GM18505 (cell line): ENCODE measurements at regions not wholly inside any gene's neighbourhood (a gene's known extent, or its start where the extent isn't known, plus 50 kb on each side); places are given as distances from the start of the nearest gene placed in this dataset.

Experiments used
- ATAC-seq: cut with Tn5 transposase; IDR thresholded peaks from one replicate; pipeline ENCODE4 v1.9.1; 2021; ENCODE audit not compliant: unreplicated experiment
- POLR2A ChIP-seq: IDR thresholded peaks from 4 replicates; pipeline ENCODE4 v1.6.1; 2011; ENCODE audit warnings: borderline replicate concordance; ENCODE audit not compliant: insufficient read depth, insufficient read length; ENCODE audit errors: extremely low read depth

DNA sequence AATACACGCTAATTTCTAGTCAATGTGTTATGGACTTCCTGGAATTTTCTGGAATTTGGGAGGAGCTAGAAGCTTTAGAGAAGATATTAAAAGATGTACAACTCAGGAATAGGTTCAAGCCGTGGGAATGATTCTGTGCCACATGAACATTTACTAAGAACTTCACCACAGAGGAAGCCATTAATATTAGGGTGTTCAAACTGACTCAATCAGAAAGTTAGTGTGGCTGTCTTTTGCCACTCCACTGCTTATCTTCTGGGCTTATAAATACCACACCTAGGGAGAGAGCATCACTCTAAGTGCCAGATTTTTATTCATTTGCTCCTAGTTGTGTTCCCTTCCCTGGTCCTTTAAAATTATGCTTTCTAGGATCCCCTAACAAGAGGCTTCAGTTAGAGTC is 409.8 kb downstream of the KCTD8 start:
- no peak for ATAC-seq

DNA sequence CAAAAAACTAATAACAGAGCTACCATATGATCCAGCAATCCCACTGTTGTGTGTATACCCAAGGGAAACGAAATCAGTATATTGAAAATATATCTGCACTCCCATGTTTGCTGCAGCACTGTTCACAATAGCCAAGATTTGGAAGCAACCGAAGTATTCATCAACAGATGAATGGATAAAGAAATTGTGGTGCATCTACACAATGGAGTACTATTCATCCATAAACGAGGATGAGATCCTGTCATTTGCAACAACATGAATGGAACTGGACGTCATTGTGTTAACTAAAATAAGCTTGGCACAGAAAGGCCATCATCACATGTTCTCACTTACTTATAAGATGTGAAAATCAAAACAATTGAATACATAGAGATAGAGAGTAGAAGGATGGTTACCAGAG is 402.1 kb downstream of the KCTD8 start:
- ATAC-seq = no peak
- TF ChIP-seq POLR2A = no peak

More for the DNA sequence above, 409.8 kb downstream of the KCTD8 start:
- TF ChIP-seq POLR2A = no peak

DNA sequence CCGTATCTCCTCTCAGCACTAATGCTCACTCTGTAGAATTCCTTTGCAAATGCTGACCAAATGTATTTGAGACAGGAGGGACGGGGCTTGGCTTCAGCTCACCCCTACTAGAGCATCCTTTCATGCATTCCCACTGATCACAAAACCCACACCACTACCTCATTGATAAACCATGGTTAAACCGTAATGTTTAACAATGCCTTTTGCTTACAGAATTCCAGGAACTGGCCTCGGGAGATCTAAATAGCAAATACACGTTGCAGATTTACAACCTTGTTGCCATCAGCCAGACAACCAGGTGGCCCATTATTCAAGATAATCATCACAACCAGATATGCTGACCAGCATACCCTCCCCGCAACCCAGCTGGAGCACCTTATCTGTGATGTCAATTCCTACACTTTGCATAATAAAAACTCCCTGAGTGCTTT is 391.9 kb downstream of the KCTD8 start:
- no peak for ATAC-seq
- no peak for TF ChIP-seq POLR2A

DNA sequence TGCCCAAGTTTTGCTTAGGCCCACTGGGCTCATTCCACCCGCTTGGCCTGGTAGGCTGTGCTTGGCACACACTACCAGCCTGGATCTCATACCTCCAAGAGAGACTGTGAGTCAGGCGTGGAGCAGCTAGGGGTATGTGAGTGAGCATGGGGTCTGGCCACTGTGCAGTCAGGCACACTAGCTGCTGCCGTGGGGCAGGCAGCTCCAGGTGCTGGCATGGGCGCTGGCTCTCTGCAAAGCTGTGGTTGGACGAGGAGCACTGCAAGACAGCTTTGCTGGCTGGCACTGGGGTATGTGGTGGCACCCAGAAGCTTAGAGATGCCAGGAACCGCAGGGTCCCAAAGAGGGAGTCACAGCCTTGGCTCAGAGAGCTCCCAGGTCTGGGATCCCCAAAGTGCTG is 377.8 kb downstream of the KCTD8 start:
- no peak for ATAC-seq
- no peak for TF ChIP-seq POLR2A

DNA sequence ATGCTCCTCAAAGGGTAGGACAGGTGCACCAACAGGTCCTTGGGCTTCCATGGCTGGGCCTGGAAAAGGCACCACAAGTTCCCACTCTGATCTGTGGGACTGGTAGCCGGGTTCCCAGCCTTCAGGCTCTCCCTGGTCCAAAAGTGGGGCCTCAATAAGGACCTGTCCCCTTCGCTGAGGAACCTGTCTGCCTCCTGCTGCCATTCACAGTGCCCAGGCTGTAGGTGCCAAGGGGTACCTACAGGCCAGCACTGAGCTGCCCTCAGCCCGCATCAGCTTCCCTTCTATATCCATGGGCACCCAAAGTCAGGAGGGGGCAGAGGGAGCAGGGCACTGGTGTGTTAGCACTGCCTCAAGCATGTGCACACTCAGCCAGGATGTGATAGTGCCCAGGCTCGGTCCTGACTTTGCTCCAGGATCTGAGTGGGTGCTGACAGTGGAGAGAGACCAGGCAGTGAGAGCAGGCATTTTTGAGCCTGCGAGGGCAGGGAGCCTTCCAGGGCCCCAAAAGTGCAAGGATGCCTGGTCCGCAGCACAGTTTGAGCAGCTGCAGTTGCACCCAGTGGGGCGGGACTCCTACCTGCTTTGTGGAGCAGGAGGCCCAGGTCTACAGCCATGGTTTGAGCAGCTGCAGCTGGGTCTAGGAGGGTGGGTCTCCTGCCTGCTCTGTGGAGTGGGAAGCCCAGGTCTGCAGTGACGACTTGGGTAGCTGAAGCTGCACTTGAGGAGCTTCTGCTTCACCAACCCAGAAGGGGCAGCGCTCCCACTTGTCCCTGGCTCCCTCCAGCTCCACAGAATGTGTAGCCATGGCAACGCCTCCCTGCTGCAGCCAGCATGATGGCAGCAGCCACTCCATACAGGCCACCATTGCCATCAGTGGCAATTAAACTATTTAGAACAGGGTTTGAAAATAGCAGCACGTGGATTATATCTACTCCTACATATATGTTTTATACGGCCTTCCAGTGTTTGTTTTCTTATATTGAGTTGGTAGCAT is 376.4 kb downstream of the KCTD8 start:
- no peak for ATAC-seq
- no peak for TF ChIP-seq POLR2A

DNA sequence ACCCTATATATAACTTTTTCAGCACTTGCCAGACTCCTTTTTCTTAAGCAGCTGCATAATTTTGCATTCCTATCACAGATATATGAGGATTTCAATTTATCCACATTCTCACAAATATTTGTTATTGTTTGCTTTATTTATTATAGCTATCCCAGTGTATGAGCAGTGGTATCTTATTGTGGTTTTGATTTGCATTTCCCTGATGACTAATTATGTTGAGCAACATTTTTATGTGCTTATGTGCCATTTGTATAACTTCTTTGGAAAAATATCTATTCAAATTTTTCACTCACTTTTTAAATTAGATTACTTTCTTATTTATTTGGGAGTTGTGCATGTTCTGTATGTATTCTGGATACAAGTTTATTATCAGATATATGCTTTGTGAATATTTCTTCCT is 361.9 kb downstream of the KCTD8 start:
- TF ChIP-seq POLR2A = no peak
- no peak for ATAC-seq

DNA sequence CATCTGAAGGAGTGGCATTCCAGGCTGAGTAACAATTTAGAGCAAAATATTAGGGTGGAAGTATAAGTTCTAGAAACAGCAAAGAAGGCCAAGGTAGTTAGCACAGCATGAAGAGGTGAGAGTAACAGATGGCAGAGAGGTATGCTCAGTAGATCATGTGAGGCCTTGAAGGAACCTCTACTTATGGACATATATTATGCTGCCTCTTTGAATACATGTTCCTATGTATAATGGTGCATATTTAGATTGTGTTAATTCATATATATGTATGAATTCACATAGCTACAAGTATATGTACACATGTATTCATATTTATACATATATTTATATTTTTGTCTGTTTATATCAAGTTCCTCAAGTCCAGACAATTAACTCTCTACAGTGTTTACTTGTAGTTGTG is 355.2 kb downstream of the KCTD8 start:
- no peak for ATAC-seq
- no peak for TF ChIP-seq POLR2A

DNA sequence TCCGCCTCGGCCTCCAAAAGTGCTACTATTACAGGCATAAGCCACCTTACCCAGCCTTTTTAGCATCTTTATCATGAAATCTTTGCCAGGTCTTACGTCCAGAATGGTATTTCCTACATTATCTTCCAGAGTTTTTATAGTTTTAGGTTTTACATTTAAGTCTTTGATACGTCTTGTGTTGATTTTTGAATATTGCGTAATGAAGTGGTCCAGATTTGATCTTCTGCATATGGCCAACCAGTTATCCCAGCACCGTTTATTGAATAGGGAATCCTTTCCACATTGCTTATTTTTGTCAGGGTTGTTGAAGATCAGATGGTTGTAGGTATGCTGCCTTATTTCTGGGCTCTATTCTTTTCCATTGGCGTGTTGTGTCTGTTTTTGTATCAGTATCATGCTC is 349.6 kb downstream of the KCTD8 start:
- ATAC-seq = no peak
- TF ChIP-seq POLR2A = no peak

DNA sequence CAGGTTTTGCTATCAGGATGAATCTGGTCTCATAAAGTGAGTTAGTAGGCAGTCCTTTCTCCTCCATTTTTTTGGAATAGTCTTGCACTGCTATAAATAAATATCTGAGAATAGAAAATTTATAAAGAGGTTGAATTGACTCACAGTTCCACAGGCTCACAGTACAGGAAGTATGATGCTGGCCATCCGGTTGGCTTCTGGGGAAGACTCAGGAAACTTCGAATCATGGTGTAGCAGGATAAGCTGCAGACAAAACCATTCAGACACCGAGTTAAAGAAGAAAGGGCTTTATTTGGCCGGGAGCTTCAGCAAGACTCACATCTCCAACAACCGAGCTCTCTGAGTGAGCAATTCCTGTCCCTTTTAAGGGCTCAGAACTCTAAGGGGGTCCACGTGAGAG is 348.2 kb downstream of the KCTD8 start:
- no peak for ATAC-seq

DNA sequence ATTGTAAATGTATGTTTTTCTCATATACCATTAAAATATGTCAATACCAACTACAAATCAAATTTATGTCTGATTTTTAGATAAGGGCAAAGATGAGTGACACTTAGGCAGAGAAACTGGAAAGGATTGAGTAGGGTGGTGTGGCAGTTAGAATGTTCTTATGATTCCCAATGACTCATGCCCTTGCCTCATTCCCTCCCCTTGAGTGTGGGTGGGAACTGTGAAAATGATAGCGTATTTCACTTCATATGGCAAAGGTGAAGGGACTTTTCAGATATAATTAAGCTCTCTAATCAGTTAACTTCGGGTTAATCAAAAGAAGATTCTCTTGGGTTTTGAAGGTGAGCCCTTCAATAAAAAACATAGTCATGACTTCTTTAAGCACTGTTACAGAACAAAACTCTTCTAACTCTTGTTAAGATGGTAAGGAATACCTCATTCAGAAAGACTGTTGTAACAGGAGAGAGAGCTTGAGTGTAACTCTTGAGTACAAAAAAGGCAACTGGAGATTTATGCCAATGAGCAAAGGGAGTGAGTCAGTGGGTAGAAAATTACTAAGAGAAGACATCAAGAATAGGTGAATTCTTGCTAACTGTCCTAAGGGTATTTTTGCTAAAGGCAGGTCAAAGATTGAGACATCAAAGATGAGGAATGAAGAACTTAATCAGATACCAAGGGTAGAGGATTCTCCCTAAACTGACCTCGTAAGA is 329.5 kb downstream of the KCTD8 start:
- no peak for TF ChIP-seq POLR2A
- no peak for ATAC-seq

More for the DNA sequence above, 348.2 kb downstream of the KCTD8 start:
- no peak for TF ChIP-seq POLR2A

DNA sequence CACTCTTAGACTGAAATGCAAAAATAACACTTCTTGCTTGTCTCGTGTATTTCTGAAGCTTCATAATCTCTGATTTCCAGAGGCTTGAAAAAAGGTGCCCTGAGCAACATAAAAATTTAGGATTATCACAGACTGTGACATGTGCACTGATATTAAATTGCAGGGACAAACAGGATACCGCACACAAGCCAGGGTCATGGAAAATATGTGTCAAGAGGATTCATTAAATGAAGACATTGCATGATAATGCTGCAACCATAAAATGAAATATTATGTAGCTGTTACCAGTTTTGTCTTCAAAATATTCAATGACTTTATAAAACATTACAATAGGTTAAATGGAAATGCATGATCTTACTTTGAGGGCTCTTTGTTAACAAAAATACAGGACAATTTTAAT is 328.0 kb downstream of the KCTD8 start:
- no peak for ATAC-seq
- no peak for TF ChIP-seq POLR2A

DNA sequence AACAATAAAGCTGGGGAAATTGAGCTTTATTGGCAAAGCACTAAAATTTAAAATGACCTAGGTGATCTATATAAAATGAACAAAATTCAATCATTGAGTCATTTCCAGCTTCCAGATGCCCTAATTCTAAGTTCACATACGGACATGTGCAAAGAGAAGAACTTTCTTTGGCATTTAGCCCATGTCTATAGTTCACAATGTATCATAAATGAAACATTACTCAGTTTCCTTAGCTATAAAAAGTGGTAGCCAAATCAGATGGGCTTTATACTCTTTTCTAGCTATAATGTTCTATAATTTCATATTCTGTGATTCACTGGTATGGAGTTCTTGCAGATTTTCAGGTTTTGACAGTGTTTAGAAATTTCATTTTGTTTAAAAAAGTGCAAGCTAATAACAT is 327.4 kb downstream of the KCTD8 start:
- no peak for TF ChIP-seq POLR2A
- no peak for ATAC-seq
